Thoracic aorta (tissue), 2 donors: ENCODE measurements at regions not wholly inside any gene's neighbourhood (a gene's known extent, or its start where the extent isn't known, plus 50 kb on each side); places are given as distances from the start of the nearest gene placed in this dataset.

ENCODE experiments used
- ATAC-seq: fragments of 150-250 bp; one replicate; pipeline ENCODE4 v1.8.0; 2017; ENCODE audit warnings: low read depth; ENCODE audit not compliant: insufficient number of reproducible peaks, low FRiP score
- DNase-seq: peaks from one replicate; pipeline ENCODE4 v3.0.0-alpha.2; 2020; ENCODE audit warnings: low spot score
- H3K27ac ChIP-seq, 2 donors: fragments of 200-600 bp; sonication (generic); 1 replicate in 1 of 2; 2 replicates in 1 of 2; pipeline ENCODE4 v1.5.1; 2016; ENCODE audit warnings: mild to moderate bottlenecking in 2 of 2, moderate library complexity in 2 of 2
- H3K27me3 ChIP-seq: fragments of 200-600 bp; sonication (generic); replicated peaks from 2 replicates; pipeline ENCODE4 v1.6.0; 2016; ENCODE audit warnings: mild to moderate bottlenecking; ENCODE audit not compliant: insufficient read depth
- H3K36me3 ChIP-seq: fragments of 200-600 bp; sonication (generic); one replicate; pipeline ENCODE4 v1.5.1; 2016
- H3K4me1 ChIP-seq, 2 donors: fragments of 200-600 bp; sonication (generic); 1 replicate in 1 of 2; 2 replicates in 1 of 2; pipeline versions ENCODE4 v1.5.1 to v1.6.0; 2016; ENCODE audit warnings: low read depth in 2 of 2, mild to moderate bottlenecking in 1 of 2; ENCODE audit not compliant: control insufficient read depth in 1 of 2
- H3K4me3 ChIP-seq: fragments of 200-600 bp; sonication (generic); 2 replicates; pipeline ENCODE4 v1.5.1; 2016; ENCODE audit warnings: mild to moderate bottlenecking
- H3K9me3 ChIP-seq: fragments of 200-600 bp; sonication (generic); 2 replicates; pipeline ENCODE4 v1.5.1; 2016
- CTCF ChIP-seq: fragments of 200-600 bp; sonication (generic); IDR thresholded peaks from one replicate; pipeline ENCODE4 v1.5.1; 2019; ENCODE audit warnings: antibody characterized with exemption

GRCh38 chr3:109888026-109888425 lies 550.7 kb upstream of the DPPA4 start:
- no peak for ATAC-seq
- no peak for TF ChIP-seq CTCF

GRCh38 chr3:109897734-109898133 lies 560.4 kb upstream of the DPPA4 start:
- Histone ChIP-seq H3K36me3 (no peaks in the 10 kb centered on the region), H3K4me3 (no peak overlapping the region), H3K9me3 (no peaks in the 10 kb centered on the region), H3K27ac (no peak overlapping the region), H3K27me3 (no peaks in the 10 kb centered on the region), H3K4me1 (no peaks in the 10 kb centered on the region)
- DNase-seq (no peak), ATAC-seq (no peak)
- TF ChIP-seq CTCF, result no peak

More at GRCh38 chr3:109888026-109888425, 550.7 kb upstream of the DPPA4 start:
- no peak for DNase-seq
- Histone ChIP-seq H3K4me1 (no peaks in the 10 kb centered on the region), H3K9me3 (no peaks in the 10 kb centered on the region), H3K36me3 (no peaks in the 10 kb centered on the region), H3K4me3 (no peak overlapping the region), H3K27ac (no peak overlapping the region), H3K27me3 (no peaks in the 10 kb centered on the region)

- Histone ChIP-seq H3K36me3 (no peaks in the 10 kb centered on the region), H3K27me3 (no peaks in the 10 kb centered on the region), H3K27ac (no peak overlapping the region), H3K9me3 (no peaks in the 10 kb centered on the region), H3K4me1 (no peaks in the 10 kb centered on the region), H3K4me3 (no peak overlapping the region)
- TF ChIP-seq CTCF, result no peak
- ATAC-seq (no peak), DNase-seq (no peak)
Measured at GRCh38 chr3:109899925-109900324, 562.6 kb upstream of the DPPA4 start.

GRCh38 chr3:109900783-109901182 lies 563.4 kb upstream of the DPPA4 start:
- H3K4me3 ChIP-seq, result no peak overlapping the region
- no peak overlapping the region for H3K27ac ChIP-seq
- no peak for TF ChIP-seq CTCF
- ATAC-seq, result no peak
- no peak for DNase-seq
- no peaks in the 10 kb centered on the region for H3K9me3 ChIP-seq
- H3K36me3 ChIP-seq, result no peaks in the 10 kb centered on the region
- H3K4me1 ChIP-seq, result no peaks in the 10 kb centered on the region
- no peaks in the 10 kb centered on the region for H3K27me3 ChIP-seq

- ATAC-seq (no peak), DNase-seq (no peak)
- H3K36me3 ChIP-seq, result no peaks in the 10 kb centered on the region
- H3K9me3 ChIP-seq, result no peaks in the 10 kb centered on the region
- no peaks in the 10 kb centered on the region for H3K4me1 ChIP-seq
- H3K27ac ChIP-seq, result no peak overlapping the region
- H3K27me3 ChIP-seq, result no peaks in the 10 kb centered on the region
- H3K4me3 ChIP-seq, result no peak overlapping the region
- TF ChIP-seq CTCF, result no peak
Measured at GRCh38 chr3:109902549-109902948, 565.2 kb upstream of the DPPA4 start.
